Activated CD8-positive, alpha-beta memory T cell treated with anti-CD3 and anti-CD28 coated beads for 24 hours (primary cell): ENCODE measurements at regions not wholly inside any gene's neighbourhood (a gene's known extent, or its start where the extent isn't known, plus 50 kb on each side); places are given as distances from the start of the nearest gene placed in this dataset.
"Not testable (repeated sequence)": the region's sequence is repeated elsewhere in the genome, so short reads cannot be mapped to it uniquely, and the experiment has no call there.

ENCODE experiments used
- DNase-seq: peaks from one replicate; pipeline ENCODE4 v3.0.0-alpha.2; 2020

DNA sequence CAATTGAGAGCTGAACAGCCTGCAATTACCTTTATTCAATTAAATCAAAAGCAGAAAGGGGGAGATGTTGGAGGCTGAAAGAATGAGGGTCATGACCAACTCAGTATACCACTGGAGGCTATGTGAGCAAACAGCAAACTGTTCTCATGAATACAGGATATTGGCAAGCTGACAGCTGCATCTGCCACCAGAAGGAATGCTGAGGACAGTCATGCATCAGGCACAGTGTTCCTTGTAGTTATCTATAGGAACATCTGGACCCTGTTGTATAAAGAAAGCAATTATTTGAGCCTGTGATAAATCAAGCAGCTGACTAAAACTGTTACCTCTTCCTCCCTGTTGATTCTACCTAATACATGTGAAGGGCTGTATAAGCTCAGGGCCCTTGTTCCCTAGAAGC is 2064.6 kb downstream of the TP53TG3F start:
- no peak for DNase-seq

DNA sequence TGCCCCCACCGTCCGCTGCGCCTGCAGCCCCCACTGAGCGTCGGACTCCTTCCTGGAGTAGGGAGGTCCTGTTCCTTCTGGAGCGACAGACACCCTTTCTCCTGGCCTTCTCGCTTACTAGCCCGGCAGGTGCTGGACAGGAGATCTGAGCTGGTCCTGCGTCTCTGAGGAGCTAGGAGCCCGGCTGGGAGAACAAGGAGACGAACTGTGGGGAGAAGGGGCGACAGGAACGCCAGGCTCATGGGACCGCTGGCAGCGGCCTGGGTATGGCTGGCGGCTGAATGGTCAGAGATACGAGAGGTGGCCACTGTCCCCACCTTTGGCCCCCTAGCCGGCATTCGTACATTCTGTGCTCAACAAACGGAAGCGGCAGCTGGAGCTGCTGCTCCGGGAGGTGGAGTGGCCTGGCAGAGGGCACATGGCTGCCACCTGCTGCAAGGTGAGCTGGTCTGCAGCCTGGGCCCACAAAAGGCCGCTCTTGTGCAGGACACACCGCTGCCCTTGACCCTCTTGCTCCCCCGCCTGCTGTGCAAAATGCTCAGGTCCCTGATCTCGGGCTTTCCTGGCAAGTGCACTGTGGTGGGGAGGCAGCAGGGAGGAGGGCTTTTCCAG is 2066.7 kb downstream of the TP53TG3F start:
- no peak for DNase-seq

DNA sequence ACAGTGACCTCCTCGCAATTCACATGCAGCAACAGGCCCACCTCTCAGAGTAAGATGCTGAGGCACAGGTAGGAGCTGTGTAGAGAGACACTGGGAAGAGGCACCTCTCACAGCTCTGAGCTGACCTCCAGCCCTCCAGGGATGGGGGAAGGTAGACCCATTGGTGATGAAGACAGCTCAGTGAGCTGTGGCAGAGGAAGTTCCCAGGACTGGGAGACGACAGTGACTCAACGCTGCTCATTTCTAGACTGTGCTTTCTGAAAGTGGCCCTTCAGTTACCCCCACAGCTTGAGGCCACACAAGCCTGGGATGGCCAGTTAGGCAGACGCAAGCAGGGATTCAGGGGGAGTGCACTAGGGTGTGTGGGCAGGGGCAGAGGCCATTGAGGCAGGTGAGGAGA is 2073.2 kb downstream of the TP53TG3F start:
- DNase-seq: no peak

DNA sequence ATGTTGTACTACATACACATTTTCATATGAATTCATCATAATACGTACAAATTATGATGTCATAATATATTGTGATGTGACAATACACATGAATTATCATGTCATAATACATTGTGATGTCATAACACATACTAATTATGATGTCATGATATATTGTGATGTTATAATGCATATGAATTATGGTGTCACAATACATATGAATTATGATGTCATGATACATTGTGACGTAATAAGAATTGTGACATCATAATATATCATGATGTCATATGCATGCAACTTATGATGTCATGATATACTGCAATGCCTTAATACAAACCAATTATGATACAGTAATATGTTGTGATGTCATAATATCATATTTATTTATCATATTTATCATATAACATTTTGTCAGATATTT is 2074.3 kb downstream of the TP53TG3F start:
- DNase-seq: no peak

DNA sequence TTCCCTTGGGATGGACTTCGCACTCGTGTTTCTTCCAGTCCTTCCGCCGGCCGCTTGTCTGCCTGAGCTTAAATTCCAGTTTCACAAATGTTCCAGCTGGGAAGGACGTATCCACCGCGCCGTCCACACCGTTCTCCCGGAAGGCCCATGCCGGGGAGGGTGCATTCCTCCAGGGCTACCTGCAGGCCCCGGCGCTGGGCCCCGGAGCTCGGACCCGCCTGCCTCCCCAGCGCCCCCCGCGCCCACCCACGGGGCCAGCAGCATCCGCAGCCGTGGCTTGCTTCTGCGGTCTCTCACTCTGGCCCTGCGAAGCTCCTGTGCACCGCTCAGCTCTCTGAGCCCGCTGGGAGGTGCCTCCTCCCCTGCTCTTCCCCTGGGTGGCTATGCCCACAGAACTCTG is 2084.1 kb downstream of the TP53TG3F start:
- no peak for DNase-seq

DNA sequence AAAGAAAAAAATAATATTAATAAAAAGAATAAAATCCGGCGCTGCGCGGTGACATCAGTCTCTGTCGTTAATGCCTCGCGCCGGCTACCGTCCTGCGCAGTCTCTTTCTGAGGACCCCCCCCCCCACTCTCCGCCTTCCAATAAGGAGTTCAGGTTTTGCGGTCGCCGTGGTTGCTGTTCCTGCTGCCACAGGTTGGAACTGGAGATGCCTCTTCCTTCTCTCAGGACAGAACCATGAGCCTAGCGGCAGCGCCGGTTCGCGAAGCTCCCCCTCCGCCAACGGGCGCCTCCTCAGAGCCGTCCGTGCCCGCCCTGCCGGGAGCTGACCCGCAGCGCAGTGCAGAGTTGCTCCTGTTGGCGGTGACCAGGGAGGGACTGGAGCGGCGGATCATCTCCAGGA is 2093.4 kb downstream of the TP53TG3F start:
- DNase-seq: no peak

DNA sequence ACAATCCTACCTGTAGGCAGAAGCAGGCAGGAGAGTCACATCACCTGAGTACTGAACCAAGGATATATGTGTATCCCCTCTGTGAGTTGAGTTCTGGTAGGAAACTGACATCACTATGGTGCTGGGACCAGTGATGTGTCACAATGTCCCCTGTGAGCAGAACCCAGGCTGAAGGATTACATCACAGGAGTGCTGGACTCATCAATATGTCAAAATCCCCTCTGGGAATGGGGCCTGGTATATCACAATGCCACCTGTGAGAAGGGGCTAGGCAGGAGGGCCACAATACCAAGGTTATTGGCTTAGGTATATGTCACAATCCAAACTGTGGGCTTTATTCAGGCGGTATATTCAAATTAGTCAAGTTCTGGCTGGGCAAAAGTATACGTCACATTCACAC is 2098.3 kb downstream of the TP53TG3F start:
- no peak for DNase-seq

DNA sequence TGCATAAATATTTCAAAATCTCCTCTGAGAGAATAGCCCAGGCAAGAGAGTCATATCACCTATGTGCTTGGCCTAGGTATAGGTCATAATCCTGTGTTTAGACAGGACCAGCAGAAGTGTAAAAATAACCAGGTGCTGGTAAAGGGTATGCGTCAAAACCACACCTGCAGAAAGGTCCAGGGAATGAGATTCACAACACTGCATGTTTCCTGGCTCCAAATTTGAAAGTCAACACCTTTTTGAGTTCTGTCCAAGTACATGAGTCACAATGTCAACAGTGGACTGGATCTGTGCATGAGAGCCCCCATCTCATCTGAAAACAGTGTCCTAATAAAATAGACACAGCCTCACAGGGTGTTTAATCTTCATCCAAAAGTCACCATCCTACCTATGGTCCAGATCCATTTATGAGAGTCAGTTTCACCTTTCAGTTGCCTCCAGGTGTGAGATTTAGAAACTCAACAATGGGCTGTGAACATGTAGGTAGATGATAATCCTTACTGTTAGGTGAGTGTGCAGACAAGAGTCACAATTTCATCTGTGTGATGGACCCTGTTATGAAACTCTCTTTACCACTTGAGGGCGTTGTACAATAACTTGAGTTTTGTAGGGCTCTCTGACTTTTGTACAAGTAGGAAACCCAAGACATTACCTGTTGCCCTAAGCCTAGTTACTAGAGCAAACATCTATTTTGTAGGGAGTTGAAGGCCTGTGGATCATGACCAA is 2100.7 kb downstream of the TP53TG3F start:
- no peak for DNase-seq

DNA sequence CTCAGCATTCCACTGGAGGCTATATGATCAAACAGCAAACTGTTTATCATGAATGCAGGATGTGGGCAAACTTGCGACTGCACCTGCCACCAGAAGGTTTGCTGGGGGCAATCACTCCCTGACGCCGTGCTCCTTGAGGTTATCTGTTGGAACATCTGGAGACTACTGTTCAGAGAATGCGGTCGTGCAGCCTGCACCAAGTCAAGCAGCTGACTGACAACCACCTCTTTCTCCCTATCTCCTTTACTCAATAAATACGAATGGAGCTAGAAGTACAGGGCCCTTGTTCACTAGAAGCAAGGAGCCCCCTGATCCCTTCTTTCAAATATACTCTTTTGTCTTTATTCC is 2101.2 kb downstream of the TP53TG3F start:
- DNase-seq: no peak

DNA sequence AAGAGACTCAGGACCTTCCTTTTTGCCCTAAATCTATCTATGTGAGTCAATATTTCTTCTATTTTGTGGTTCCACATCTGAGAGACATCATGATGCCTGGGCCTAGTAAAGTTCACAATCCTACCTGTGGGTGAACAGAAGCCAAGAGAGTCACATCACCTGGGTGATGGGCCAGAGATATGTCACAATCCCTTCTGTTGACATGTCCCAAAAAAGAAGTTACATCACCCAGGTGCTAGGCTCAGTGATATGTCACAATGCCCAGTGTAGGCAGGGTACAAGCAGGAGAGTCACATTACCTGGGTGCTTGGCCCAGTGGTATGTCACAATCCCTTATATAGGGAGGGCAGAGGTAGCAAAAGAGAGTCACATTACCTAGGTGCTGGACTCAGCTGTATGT is 2101.9 kb downstream of the TP53TG3F start:
- no peak for DNase-seq

DNA sequence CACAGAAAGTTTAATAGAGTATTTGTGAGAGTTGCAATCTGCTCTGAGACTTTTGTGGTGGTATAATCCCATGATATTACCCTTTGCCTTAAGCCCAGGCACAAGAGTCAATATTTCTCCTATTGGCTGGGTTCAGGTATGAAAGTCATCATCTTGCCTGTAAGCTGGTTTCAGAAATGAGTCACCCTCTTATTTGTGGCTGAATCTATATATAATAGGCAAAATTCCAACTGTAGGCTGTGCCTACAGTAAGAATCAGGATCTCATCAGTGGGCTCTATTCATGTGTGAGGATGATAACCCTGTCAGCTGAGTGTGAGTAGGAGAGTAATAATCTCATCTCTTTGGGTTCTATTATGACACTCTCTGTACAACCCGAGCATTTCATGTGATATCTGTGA is 2103.1 kb downstream of the TP53TG3F start:
- DNase-seq: no peak

DNA sequence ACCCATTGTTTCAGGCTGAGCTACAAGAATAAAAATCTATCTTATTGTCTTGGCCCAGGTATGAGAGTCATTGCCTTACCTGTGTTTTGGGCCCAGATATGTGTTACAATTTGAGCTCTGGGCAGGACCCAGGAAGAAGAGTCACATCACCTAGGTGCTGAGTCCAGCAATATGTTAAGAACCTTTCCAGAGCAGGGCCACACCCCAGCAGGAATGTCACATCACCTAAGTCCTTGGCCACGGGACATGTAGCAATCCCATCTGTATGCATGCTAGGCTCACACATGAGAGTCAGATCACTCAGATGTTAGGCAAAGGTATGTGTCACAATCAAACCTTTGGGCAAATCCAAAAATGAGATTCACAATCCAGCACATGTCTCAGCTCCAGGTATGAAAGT is 2103.5 kb downstream of the TP53TG3F start:
- no peak for DNase-seq

DNA sequence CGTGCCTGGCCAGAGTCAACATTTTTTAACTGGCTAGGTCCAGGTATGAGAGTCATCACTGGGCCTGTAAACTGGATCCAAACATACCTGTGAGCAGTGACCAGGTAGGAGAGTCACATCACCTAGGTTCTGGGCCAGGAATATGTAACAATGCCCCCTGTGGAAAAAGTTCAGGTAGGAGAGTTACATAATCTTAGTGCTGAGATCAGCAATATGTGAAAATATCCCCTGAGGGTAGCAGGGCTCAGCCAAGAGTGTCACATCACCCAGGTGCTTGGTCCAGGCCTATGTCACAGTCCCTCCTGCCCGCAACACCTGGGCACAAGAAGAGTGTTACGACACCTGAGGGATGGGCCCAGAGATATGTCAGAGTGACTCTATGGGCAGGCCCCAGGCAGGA is 2104.7 kb downstream of the TP53TG3F start:
- no peak for DNase-seq

DNA sequence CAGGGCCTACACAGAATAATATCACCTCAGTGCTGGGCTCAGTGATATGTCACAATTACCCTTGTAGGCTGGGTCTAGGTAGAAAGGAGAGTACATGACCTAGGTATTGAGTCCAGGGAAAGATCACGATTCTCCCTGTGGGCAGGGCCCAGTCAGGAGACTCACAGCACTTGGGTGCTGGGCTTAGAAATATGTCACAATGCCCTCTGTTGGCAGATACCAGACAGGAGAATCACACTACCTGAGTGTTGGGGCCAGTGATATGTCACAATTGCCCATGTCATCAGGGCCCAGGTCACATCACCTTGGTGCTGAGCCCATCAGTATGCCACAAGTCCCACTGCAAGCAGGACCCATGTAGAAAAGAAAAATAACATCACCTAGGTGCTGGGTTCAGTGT is 2105.5 kb downstream of the TP53TG3F start:
- no peak for DNase-seq

DNA sequence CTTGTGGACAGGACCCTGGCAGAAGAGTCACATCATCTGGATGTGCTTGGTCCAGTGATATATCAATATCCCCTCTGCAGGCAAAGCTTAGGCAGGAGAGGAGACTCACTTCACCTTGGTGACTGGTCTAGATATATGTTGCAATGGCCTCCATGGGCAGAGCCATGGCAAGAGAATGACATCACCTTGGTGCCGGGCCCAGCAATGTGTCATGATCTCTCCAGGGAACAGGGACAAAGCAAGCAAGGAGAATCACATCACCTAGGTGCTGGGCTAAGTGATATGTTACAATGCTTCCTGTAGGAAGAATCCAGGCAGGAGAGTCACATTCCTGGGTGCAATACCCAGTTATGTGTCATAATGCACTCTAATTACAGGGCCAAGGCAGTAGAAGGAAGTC is 2106.2 kb downstream of the TP53TG3F start:
- no peak for DNase-seq

DNA sequence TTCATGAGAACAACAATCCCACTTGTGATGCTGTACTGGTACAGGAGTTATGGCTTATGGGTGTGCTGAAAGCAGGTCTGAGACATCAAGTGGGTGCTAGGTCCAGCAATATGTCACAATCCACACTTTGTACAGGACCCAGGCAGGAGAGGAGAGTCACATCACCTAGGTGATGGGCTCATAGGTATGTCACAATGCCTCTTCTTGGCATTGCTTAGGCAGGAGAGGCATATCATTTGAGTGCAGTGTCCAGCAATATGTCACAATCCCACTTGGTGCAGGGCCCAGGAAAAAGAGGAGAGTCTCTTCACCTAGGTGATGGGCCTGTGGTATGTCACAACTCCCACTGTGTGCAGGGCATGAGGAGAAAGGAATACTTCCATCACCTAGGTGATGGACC is 2110.0 kb downstream of the TP53TG3F start:
- DNase-seq: no peak

DNA sequence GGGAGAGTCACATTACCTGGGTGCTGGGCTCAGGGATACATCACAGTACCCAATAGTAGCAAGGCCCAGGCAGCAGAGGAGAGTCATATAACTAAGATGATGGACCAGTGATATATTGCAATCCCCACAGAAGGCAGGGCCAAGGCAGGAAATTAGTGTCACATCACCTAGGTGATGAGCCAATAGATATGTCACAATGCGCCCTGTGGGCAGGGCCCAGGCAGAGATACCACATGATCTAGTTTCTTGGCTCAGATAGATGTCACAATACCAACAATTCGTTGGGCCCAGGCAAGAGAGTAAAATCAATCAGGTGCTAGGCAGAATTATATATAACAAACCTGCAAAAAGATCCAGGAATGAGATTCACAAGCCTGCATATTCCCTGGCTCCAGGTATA is 2111.5 kb downstream of the TP53TG3F start:
- no peak for DNase-seq

DNA sequence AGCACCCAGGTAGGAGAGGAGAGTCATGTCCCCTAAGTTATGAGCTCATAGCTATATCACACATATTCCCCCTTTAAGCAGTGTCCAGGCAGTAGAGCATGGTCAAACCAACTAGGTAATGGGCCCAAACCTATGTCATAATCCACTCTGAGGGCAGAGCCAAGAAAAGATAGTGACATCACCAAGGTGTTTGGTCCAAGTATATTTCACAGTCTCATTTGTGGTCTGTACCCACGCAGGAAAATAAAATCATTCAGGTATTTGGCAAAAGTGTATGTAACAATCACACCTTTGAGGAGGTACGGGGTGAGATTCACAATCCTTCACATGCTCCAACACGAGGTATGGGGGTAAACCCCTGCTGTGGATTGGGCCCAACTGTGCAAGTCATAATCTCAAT is 2112.8 kb downstream of the TP53TG3F start:
- no peak for DNase-seq

DNA sequence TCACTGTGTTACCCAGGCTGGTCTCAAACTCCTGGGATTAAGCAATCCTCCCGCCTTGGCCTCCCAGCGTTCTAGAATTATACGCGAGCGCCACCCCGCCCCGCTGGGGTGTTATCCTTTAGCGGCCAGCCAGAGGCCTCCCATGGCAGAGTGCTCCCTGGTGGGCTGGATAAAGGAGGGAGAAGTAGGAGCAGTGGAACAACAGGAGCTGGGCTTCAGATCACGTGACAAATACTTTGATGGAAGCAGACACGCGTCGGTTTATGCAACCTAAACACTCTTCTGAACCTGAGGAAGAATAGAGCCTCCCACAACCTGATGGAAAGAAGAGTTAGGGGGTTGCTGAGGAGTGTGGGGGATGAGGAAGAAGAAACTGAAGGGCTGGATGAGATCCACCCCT is 2114.0 kb downstream of the TP53TG3F start:
- no peak for DNase-seq

DNA sequence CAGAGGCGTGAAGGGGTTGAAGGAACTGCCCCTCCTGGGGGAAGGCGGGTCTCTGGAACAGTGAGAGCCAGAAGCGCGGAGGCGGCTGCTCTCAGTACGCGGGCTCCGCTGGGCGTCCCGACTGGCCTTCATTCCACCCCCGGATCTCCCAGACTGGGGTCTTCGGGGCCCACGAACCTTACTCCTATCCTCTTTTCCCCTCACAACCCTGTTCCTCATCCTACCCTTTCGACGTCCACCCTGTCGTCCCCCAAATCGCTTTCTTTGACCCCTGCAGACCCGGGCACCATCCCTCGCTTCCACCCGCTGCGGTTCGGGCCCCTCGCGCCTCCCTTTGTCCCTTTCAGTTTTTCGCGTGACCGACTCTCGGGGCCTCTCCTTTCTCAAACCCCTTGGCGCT is 2114.6 kb downstream of the TP53TG3F start:
- no peak for DNase-seq

DNA sequence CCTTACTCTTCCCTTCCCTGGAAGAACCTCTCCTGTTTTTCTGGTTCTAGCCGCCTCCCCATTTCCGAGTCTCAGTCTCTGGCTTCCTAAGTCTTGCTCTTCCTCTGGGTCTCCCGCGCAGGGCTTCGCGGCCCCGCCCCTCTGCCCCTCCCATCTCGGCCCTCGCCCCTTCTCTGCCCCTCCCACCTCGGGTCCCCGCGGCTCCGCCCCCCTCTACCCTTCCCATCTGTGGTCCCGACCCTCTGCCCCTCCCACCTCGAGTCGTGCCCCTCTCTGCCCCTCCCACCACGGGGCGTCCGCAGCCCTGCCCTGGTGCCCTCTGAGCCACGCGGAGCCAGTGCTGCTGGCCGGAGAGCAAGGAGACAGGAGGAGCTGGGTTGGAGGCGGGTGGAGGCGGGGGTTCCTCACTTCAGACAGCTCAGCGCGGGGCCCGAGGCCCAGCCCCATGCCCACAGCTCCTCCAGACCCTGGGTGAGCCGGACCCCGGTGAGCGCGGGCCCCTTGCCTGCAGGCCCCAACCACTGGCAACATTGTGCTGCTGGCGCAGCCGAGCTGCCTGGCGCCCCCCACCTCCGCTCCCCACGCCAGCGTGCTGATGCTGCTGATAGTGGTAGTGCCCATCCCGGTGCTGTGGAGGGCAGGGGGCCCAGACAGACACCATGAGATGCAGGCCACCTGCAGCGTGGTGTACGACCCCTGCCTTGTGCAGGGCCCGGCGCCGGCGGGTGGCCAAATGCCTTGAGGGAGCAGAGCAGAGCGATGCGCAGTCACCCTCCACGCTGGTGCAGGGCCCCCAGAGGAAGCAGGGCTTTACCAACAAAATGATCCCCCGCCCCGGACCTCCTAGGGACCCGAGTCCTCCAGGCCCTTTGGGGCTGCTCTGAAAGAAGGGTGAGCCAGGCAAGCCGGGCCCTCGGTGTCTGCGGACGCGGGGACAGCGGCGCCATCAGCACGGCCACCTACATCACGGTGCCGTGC is 2115.3 kb downstream of the TP53TG3F start:
- no peak for DNase-seq

DNA sequence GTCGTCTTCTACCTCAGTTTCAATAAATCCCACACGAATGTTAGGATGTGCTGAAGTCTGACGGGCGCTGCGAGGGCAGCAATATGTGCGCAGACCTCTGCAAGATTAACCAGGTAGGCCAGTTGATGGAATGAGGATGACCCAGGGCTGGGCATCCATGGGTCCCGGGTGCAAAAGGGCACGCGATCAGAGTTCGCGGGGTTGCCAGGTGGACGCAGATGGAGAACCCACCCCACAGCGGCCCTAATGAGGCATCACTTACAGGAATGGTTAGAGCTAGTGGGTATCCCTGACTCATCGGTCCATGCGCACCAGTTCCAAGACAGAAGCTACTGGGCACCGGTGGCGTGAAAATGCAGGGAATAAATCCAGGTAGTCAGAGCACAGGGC is 2116.0 kb downstream of the TP53TG3F start:
- no peak for DNase-seq

DNA sequence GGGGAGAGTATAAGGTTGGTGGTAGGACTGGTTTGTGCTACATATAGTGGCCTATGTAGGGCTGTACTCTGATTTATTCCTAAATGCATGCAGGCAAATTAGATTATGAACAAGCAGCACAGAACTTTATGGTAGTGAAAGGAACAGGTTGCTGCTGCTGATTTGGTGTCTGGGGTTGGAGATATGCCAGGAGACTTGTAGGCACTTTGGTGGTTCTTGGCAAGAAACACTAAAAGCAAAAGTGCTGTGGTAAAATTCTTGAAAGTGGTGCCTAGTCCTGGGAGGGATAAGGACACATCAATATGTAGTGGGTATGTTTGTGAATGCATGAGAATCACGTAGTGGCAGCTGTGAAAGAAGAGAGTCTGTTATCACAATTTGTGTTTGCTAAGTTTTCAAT is 2126.0 kb downstream of the TP53TG3F start:
- no peak for DNase-seq

DNA sequence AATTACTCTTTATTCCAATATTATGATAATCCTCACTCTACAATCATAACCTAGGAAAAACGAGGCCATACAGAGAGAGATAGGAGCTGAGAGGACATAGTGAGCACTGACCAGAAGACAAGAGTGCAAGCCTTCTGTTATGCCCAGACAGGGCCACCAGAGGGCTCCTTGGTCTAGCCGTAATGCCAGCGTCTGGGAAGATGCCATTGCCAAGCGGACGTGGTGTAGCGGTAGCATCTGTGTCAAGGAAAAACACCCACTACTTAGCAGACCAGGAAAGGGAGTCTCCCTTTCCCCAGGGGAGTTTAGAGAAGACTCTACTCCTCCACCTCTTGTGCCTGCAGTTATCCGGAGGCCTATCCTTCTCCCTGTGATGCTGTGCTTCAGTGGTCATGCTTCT is 2131.5 kb downstream of the TP53TG3F start:
- DNase-seq: not testable (repeated sequence)
